Stimulated activated CD4-positive, alpha-beta T cell treated with anti-CD3 and anti-CD28 coated beads, TNF-alpha, amount 100 ng/mL, for 24 hours (primary cell): ENCODE measurements at regions not wholly inside any gene's neighbourhood (a gene's known extent, or its start where the extent isn't known, plus 50 kb on each side); places are given as distances from the start of the nearest gene placed in this dataset.

Experiments
- DNase-seq, 3 experiments: peaks; one replicate each; pipeline ENCODE4 v3.0.0-alpha.2; 2020; ENCODE audit warnings: low read depth in 3 of 3

DNA sequence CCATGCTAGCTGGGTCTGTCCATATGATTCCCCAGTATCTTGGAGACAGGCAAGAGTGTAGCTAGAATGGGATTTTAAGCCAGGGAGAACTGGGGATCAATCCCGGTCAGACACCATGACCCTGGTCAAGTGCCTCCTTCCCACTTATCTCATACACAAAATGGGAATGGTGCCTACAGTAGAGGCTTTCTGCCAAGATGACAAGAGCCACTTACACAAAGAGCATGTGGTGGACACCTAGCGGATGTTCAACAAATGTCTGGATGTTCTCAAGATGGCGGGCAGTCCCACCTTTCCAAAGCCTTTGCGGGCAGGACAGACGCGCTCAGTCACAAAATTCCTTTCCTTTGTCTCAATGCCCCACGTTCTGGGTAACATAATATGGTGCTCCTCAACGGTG, 57.3 kb downstream of the MAF start:
- DNase-seq, result no peak

DNA sequence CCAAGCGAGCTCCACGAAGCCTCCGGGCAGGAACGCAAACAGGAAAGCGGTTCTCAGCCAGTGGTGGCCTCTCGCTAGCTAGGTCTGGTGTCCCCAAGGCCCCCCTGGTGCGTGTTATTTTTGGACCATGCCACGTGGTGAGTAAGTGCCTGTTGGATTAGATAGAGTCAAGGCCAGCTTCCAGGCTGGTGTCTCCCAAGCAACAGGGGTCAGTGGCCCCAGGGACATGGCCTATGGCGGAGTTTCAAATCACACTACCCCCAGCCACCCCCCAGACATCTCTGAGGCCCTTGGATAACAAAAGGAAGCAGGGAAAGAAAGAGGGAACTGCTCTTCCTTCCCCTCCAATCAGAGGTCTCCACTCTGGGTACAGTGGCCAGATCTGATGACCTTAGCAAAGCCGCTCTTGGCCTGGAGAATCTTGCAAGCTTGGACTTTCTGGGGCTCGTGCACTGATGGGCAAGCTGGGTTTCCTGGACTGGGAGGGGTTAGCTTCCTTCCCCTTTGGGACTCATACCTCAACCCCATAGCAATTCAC, 58.2 kb downstream of the MAF start:
- DNase-seq, result no peak

GRCh38 chr16:79540825-79541595, 59.5 kb downstream of the MAF start:
- DNase-seq, result no peak

- DNase-seq, result no peak
These were observed 63.0 kb downstream of the MAF start for GRCh38 chr16:79537584-79537983.

DNA sequence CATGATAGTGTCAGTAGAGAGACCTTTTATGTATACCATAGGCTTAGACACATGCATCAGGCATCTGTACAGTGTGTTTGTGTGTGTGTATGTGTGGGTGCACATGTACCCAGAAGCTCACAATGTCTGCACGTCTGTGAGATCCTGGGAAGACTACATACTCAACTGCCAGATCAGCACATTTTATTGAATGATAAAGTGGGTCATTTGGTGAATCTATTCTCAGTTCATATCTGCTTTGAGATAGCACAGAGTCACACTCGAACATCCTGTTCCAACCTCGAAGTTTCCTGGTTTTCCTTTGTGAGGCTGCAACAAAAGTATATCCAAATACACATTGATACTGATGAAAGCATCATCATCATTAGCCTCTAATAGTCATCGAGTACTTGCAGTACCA, 63.6 kb downstream of the MAF start:
- no peak for DNase-seq

DNA sequence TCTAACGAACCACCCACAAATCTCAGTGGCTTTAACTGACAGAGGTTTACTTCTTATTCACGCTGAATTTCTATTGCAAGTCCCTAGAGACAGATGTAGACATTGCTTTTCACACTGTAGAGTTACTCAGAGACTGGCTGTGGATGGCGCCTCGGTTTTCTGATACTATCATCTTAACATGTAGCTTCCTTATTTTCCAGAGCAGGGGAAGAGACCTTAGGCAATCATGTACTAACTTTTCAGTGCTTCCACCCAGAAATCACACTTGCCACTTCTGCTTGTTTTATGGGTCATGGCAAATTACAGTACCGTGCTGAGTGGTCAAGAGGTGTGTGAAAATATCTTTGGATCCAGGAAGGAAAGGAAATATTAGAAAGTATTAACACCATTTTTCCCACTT, 65.4 kb downstream of the MAF start:
- DNase-seq, result no peak

DNA sequence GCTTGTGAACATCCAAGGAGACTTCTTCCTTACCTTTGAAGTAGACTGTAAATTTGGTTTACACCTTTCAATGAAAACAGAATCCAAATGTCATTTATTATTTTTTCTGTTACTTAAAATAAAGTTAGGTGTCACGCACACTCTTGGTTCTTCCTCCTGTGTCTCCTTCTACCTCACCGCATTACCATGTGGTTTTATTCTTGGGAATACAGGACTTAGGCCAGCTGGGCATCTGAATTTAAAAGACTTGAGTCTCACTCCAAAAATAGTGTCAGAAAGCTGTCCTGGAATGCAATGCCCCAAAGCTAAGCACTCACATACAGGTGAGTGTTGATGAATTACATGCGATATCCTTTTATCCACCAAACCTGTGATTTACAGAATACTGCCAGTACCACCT, 66.4 kb downstream of the MAF start:
- DNase-seq, result no peak

GRCh38 chr16:79533292-79533691, 67.2 kb downstream of the MAF start:
- DNase-seq, result no peak

DNA sequence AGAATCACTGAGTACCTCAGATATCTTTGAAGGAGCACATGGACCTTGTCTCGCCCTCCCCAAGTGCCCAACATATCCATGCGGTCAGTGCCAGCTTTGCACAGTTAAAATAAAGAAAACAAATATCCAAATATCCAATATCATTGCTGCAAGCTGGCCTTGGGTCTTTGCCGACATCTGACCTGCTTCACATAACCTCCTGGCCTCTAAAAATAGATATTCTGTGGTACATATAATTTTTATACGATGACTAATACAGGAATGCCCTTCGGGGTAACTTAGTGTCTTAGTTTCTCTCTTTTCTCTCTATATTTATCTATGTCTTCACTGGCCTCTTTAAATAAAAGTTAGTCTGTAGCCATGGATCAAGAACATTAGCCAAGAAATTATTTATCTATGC, 67.8 kb downstream of the MAF start:
- DNase-seq, result no peak

DNA sequence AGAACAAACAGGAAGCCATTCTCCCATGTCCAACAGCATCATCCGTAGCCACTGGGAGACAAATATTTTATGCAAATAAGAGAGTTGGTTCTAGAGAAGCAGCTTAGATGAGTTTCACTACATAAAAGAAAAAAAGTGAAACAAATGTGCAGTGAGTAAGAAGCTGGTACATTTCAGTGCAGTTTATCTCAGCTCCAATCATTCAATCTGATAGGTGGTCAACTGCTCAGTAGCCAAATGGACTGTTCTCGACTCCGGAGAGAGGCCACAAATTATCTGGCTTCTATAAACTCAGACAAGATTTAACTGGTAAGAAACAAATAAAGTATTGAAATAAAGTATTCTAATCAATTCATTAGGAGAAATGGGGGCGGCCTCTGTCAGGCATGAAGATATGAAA, 68.3 kb downstream of the MAF start:
- DNase-seq, result no peak

DNA sequence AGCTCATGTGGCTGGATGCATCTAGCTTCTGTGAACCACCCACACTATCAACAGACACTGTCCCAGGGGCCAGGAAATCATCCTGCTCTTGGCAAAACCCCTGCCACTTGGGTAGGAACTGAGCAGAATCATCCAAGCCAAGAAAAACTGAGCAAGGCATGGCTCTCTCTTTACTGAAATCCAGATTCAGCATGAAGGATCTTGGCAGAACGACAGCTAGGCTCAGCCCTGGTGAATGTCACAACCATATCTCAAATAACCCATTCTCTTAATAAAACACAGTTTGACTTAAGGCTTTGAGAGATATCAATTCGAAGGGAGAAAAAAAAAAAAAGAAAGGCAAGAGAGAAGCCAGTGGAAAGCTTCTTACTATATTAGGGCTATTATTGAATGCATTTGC, 72.2 kb downstream of the MAF start:
- no peak for DNase-seq

- no peak for DNase-seq
These were observed 76.6 kb downstream of the MAF start for GRCh38 chr16:79523971-79524370.

DNA sequence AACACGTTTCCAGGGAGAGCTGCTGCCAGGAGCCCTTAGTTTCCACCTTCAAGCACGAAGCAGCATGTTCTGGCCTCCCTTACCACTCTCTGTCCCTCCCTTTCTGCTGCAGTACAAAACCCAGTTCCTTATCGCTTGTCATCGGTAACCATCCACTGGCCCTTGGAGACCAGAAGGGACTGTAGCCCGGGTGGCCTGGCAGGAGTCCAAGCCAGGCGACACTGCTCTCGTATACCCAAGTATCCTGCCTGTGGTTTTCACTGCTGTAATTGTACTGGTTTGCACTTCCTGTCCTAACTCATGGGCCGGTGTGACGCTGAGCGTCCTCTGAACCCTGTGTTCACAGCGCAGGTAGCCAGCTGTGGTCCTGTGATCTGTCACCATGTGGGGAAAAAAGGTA, 81.1 kb downstream of the MAF start:
- DNase-seq, result no peak

GRCh38 chr16:79517156-79517555, 83.4 kb downstream of the MAF start:
- DNase-seq, result no peak

DNA sequence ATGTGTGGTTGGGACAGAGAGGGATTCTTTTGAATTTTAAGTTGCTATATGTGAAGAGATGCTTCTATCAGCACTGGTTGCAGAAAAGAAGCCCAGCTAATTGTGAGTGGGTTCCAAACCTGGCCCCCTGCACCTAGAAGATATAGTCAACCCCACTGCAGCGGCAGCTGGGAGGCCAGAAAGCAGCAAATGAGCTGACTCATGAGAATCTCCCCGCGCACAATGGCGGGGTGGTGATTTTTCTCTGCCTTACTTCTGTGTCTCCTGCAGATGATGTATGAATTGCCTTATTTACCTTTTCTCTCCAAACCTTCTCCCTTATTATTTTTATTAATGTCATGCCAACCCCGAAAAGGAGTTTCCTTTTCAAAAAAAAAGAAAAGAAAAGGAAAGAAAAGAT, 89.7 kb downstream of the MAF start:
- no peak for DNase-seq

DNA sequence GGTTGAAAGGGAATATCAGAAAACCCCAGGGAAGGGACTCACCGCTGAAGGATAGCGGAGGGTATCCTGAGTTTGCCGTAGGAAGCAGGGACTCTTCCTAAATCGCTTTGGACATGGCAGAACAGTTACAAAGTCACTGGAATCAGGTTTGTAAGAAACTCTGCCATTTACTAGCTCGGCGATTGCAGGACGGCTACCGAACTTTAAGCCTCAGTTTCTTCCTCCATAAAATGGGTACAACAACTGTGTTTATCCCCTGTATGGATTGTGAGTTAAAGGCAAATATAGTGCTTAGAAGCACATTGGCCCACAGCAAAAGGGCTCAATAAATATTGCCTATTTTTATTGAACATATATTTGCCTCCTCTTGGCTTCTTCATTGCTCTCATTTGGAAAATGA, 90.6 kb downstream of the MAF start:
- DNase-seq, result no peak

DNA sequence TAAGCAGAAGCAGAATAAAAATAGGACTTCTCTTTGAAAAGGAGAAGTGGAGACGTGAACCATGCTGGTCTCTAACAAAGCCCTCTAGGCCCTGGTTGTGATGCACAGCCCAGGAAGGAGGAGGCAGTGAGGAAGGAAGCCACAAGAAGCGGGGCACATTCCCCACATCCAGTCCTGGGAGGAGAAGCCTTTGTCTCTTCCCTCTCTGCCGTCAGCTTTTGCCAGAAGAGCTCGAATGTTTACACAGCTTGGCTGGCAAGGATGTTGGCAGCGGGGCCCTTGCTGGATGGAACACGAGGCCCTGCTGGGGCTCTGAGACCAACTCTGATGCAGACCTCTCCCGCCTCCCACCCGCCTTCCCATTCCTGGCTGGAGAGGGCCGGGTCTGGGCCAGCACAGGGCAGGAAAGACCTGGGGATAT, 91.3 kb downstream of the MAF start:
- DNase-seq, result no peak

DNA sequence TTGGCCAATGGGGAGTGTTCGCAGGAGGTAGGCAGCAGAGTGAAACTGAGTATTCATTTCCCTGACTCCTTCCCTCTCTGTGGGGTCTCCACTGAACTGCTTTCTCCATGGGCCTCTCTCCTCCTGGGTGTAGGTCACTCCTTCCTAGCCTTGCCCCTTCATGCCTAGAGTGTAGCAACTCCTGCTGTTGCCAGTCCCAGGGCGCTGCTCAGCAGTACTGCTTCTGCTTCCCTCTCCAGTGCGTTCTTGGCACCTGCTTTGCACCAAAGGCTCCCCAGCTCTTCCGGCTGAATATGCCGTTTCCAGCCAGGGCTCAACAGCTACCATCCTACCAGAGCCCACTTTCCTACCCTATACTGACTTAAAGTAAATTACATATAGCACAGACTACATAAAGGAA, 92.2 kb downstream of the MAF start:
- no peak for DNase-seq

DNA sequence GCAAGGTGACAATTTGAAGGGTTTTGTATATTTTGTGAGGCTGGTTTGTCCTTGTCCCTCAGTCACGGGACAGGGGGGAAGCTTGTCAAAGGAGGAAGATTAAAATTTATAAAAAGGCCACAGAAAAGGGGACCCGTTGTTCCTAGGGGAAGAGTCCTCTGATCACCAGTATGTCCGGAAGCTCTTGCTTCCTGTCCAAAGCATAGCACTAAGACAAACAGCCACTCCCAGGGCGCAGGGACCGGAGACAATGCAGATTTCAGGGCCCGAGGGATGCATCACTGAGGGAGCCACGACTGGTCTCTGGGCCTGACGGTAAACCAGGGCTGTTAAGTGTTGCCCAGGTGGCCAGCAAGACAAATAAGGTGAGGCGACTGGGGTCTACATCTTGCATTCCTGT, 95.2 kb downstream of the MAF start:
- DNase-seq, result no peak

- DNase-seq, result no peak
These were observed 97.0 kb downstream of the MAF start for GRCh38 chr16:79503511-79503910.

DNA sequence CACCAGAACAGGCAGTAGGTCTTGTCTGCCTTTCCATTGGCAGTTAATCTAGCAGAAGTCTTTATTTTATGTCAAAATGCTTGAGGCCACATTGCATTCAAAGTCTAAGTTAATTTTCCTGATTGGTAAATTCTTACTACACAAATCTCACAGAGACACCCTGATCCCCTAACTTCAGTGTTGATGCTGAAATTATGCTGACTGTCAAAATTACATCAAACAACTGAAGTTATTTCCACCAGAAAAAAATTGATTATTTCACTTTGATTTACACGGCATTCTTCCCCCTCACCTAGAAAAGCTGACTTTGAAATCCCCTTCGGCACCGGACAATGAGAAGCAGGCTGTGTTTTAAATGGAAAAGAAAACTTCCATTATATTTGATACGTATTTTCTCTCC, 99.1 kb downstream of the MAF start:
- no peak for DNase-seq

- DNase-seq, result no peak
These were observed 99.7 kb downstream of the MAF start for GRCh38 chr16:79500866-79501265.

- no peak for DNase-seq
These were observed 100.3 kb downstream of the MAF start for GRCh38 chr16:79500286-79500685.

GRCh38 chr16:79498928-79499327, 101.6 kb downstream of the MAF start:
- DNase-seq, result no peak
